GM18861 (cell line): ENCODE measurements at regions not wholly inside any gene's neighbourhood (a gene's known extent, or its start where the extent isn't known, plus 50 kb on each side); places are given as distances from the start of the nearest gene placed in this dataset.
"Not testable (repeated sequence)": the region's sequence is repeated elsewhere in the genome, so short reads cannot be mapped to it uniquely, and the experiment has no call there.

Experiments used
- ATAC-seq: cut with Tn5 transposase; IDR thresholded peaks from one replicate; pipeline ENCODE4 v1.9.1; 2021; ENCODE audit not compliant: unreplicated experiment

DNA sequence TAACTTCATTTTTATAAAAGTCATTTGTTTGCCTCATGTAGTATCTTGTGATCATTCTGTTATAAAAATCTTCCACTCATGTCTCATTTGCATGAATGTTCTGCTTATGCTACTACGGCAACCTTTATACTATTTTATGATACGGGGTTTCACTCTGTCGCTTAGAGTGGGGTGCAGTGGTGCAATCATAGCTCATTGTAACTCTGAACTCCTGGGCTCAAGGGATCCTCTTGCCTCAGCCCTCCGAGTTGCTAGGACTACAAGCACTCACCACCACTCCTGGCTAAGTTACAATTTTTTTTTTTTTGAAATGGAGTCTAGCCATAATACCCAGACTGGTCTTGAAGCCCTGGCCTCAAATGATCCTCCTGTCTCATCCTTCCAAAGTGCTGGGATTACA lies 154.4 kb upstream of the PREP start:
- ATAC-seq: no peak

GRCh38 chr6:105553171-105553570 lies 150.3 kb upstream of the PREP start:
- no peak for ATAC-seq

DNA sequence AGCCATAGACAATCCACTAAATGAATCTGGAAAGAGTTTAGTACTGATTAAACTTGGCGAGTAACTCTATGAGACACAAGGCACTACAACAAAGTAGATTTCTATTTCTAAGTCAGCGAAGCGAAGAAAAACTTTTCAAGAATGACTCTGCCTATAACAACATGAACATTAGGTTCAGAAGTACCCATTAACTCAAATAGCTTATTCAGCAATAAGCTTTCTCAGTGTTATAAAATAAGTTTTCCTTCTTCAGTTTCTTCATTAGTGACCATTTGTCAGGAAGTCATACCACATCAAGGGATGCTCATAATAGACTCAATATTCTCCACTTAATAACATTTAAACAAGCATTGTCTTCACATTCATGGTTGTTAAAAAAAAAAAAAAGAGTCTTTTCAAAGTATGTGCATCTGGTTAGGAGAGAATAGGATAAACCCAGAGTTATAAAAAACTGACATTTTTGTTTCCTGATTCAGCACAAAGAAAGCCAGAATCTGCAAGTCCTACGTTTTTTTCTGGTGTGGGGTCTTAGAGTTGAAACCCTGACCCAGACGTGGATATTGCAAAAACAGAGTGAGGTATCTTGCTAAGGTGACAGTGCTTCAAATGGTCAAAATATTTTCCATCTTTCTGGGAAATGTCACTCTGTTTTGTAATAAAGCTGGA lies 148.2 kb upstream of the PREP start:
- ATAC-seq: no peak

- ATAC-seq: no peak
Measured at GRCh38 chr6:105546754-105547153, 143.9 kb upstream of the PREP start.

DNA sequence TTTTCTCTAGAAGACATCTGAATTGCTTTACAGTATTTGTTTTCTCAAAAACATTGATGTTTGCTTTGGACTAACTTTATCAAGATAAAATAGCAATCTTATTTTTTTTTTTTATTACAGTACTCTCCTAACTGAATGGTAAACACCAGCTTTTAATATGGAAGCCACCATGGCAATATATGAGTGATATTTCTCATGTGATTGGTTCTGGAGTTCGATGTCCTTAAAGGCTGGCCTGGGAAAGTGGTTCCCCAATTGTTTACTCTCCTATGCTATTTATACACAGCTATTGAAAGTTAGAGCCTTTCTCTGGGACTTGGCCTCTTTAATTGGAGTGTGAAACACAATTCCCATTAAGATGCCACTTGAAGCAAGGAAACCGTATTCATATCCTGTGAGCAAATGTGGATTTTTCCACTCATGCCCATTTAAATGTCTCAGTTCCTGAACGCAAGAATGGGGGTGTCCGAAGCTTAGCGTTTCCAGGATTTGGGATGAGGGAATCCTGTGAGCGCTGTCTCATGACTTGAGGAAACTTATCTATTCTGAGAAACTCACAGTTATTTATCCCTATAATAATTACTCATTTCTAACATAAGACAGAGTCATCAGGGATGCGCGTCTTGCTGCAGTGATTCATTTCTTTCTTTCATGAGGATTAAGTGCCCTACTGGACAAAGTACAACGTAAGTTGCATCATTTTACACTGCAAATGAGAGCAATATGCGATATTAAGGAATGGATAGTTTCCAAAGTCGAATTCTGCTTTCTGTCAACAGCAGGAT lies 143.3 kb upstream of the PREP start:
- no peak for ATAC-seq

- ATAC-seq: no peak
Measured at GRCh38 chr6:105545228-105545920, 142.5 kb upstream of the PREP start.

DNA sequence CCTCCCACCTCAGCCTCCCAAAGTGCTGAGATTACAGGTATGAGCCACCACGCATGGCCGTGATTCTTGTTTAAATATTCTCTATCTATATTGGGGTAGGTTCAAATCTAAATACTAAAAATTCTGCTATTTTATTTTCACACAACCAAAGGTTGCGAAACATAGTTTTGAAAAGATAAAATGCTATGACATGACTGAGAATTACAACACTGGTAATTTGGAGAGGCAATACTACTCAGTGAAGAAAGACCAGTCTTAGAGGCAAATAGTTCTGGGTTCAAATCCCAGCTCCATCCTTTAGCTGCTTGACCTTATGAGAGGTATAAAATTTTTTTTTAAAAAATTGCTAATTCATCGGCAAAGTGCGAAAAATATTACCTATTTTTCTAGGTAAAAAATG lies 137.0 kb upstream of the PREP start:
- ATAC-seq: no peak

GRCh38 chr6:105537981-105538578 lies 135.2 kb upstream of the PREP start:
- ATAC-seq: no peak

DNA sequence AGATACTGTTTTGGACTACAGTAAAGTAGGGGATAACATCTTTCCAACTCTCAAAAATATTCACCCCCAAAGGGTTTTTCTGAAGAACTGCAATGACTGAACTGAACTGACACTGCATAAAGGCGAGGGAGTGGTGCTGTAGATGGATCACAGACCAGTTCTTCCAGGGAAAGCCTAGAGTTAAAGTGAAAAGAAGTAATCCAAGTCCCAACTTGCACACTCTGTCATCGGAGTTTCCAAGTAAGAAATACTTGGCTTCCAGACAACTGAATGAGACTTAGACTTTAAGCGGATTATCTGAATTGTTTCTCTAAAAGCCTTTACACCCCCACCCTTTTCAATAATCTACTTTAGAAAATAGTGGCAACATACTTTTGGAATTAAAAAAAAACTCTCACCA lies 134.1 kb upstream of the PREP start:
- no peak for ATAC-seq

GRCh38 chr6:105533301-105533700 lies 130.4 kb upstream of the PREP start:
- ATAC-seq: no peak

DNA sequence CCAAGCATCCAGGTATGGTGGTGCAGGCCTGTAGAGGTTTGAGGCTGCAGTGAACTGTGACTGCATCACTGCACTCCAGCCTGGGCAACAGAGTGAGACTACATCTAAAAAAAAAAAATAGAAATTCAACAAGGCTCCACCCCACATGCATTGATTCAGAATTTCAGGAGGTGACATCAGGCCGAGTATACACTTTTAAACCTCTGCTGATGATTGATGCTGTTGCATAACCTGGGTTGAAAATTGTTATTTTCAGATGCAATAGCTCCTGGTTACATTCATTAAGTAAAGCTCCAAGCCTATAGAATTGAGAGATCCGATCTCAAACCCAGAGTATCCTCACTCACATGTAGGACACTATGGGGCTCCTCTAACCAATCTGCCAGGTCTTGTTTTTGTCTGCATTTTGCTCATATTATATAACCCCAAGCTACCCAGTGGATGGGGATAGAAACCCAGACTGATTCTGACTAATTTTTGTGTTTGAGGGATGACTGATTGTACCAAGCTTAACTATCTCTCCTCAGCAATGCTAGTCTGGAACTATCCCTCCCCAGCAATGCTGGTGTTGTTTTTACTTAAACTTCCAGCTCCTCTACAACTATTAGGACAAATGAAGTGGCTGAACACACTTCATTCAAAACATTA lies 123.5 kb upstream of the PREP start:
- ATAC-seq: no peak

DNA sequence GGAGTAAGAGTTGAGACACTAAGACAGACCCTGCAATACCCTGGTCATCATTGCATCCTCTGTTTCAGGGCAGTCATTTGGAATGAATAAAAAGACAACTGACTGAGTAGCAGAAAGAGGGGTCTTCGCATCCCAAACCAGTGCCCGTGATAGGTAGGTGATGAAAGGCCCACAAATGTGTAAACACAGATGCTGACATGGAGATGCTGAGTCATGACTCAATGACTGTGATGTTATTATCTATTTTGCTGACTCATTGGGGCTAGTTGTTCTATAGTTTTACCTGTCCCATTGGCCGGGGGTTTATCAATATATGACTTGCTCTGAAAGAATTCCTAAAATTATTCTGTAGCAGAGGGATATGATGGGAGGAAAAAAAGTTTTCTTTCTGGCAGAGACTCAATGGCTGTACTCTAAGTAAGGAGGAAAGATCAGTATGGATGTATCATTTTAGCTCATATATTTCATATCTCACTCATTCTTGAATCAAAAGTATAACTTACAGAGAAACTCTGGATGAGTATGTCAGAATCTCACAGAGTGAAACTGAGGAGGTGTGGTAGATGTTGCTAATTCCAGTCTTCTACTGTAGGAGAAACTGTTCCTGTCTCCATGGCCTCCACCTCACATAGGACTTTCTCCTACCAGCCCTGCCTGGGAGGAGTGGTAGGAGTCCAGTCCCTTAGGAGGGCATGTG lies 119.9 kb upstream of the PREP start:
- no peak for ATAC-seq

- no peak for ATAC-seq
Measured at GRCh38 chr6:105519954-105520353, 117.1 kb upstream of the PREP start.

- ATAC-seq: not testable (repeated sequence)
Measured at GRCh38 chr6:105518993-105519392, 116.1 kb upstream of the PREP start.

GRCh38 chr6:105515054-105515453 lies 112.2 kb upstream of the PREP start:
- ATAC-seq: no peak

DNA sequence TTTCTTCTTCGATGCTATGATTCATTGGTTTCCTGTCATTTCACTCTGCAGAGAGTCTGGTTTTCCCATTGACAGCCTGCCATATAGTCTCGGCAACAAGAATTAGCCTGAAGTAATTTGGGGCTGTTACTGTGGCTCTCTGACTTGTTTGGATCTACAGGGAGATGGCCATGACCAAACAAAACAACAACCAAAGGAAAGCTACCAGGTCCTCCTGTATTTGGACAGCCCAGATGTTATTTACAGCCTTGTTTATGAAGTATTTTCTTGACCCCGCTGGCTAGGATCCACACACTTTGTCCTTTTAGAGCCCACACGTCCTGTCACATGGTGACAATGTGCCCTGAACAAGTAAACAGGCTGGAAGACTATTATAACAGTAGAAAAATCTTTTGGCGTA lies 111.4 kb upstream of the PREP start:
- ATAC-seq: no peak

DNA sequence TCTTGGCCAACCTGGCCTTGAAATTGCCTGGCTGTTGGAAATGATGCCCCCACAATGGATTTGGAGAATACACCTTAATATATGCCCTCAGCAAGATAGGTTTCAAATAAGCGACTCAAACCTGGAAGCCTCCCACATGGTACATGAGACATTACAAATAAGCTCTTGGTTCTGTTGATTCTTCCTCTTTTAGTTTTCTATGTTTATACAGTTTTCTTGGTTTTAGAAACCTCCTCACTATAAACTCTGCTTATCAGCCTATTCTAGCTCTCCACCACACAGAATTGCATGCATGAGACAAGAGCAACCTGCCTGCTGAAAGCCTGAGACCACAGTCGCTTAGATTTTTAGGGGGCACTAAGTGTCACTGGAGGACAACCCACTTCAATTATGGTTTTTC lies 108.8 kb upstream of the PREP start:
- ATAC-seq: no peak

DNA sequence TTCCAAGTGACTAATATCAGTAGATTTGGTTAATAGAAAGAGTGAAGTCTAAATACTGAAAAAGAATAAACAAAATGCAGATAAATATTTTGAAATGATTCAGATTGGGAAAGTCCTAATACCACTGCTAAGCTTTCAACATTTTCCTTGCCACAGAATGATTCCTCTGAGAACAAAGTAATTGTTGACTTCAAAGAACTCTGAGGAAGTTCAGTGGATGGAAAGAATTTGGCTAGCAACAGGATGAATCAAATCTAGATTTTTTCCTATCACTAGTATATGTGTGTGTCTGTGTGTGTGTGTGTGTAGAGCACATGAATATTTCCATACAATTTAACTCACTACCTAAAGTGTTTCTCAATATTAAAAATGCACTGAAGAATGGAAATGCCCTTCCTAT lies 107.9 kb upstream of the PREP start:
- no peak for ATAC-seq

DNA sequence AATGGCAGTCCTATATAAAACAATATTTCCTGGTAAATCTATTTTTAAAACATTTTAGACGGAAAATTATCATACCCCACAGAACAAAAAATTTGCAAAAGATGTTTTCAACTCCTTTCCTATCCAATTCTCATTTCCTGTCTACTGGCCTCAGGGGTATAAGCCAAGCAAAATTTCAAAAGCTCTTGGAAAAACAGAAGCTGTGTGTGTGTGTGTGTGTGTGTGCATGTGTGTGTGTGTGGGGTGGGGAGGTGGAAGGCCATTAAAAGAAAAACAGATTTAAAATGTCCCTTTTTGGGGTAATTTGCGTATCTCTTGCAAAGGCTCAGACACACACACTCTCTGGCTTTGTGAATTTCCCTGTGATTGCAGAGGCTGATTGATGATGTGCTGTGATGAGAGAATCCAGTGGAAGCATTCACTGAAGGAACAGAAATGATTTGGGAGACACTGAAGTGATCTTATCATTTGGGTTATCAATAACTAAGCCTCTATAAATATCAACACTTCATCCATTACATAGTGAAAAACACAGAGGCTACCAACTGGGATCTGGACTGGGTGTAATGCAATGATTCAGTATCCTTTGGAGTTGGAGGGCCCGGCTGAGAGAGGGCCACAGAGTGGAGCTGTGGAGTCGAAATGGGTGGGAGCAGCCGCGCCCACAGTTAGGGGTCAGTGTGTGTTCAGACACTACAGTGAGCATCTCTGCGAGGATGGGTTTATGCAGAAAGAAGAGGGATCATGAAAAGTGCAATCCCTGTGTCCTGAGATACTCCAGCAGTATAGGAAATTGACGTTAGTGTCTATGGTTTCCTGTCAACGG lies 106.8 kb upstream of the PREP start:
- ATAC-seq: no peak

GRCh38 chr6:105507811-105508210 lies 104.9 kb upstream of the PREP start:
- no peak for ATAC-seq
